Heart right ventricle (tissue), 16 donors: ENCODE measurements at regions not wholly inside any gene's neighbourhood (a gene's known extent, or its start where the extent isn't known, plus 50 kb on each side); places are given as distances from the start of the nearest gene placed in this dataset.

Experiments used
- ATAC-seq, 8 donors: fragments of 200-7000 bp; cut with Tn5 transposase; one replicate each; pipeline ENCODE4 v1.9.1; 2020; ENCODE audit warnings: mild to moderate bottlenecking in 8 of 8, moderate library complexity in 8 of 8, moderate number of reproducible peaks in 1 of 8
- DNase-seq, 2 donors: peaks; one replicate each; pipeline ENCODE4 v3.0.0-alpha.2; 2020
- H3K27ac ChIP-seq, 10 donors: fragments of 200-600 bp; sonication (generic) in 2 of 10; one replicate each; pipeline versions ENCODE4 v1.5.0 to v1.8.0; 2020 to 2022; ENCODE audit warnings: mild to moderate bottlenecking in 3 of 10
- H3K27me3 ChIP-seq, 7 donors: fragments of 200-600 bp; one replicate each; pipeline ENCODE4 v1.8.0; 2021 to 2022; ENCODE audit warnings: mild to moderate bottlenecking in 2 of 7
- H3K36me3 ChIP-seq, 9 donors: fragments of 200-600 bp; sonication (generic) in 1 of 9; one replicate each; pipeline versions ENCODE4 v1.5.0 to v1.8.0; 2020 to 2022; ENCODE audit warnings: mild to moderate bottlenecking in 2 of 9
- H3K4me1 ChIP-seq, 9 donors: fragments of 200-600 bp; sonication (generic) in 1 of 9; one replicate each; pipeline versions ENCODE4 v1.5.0 to v1.8.0; 2020 to 2022; ENCODE audit warnings: mild to moderate bottlenecking in 4 of 9
- H3K4me3 ChIP-seq, 10 donors: fragments of 200-600 bp; sonication (generic) in 2 of 10; one replicate each; pipeline versions ENCODE4 v1.5.0 to v1.8.0; 2020 to 2022; ENCODE audit warnings: mild to moderate bottlenecking in 7 of 10, moderate library complexity in 2 of 10
- H3K9me3 ChIP-seq, 11 donors: fragments of 200-600 bp in 10 of 11; sonication (generic) in 2 of 11; one replicate each; pipeline versions ENCODE4 v1.5.0 to v1.8.0; 2013 to 2022; ENCODE audit warnings: mild to moderate bottlenecking in 2 of 11, control low read depth in 1 of 11, moderate library complexity in 1 of 11
- WGBS, 2 donors: extraction: QIAGEN DNeasy Blood & Tissue Kit; methylation state at CpG; one replicate each; pipeline ENCODE4 v1.1.7; 2013; ENCODE audit warnings: inconsistent platforms in 1 of 2; 5-methylcytosine and 5-hydroxymethylcytosine counted together
- intact Hi-C, 10 donors: fragments of 100-400 bp; cut with DNase I; formaldehyde crosslinking; loops; one replicate each; pipeline versions ENCODE4 v1.11.1 to v1.14.2; 2022
- TF ChIP-seq, protein P1 (sequence below), 9 donors: fragments of 200-600 bp; sonication (generic) in 2 of 9; IDR thresholded peaks; one replicate each; pipeline versions ENCODE4 v1.5.0 to v1.8.0; 2021 to 2022; ENCODE audit warnings: antibody characterized with exemption in 9 of 9, mild to moderate bottlenecking in 5 of 9, moderate library complexity in 1 of 9
- donor health status: Arrhythmogenic right ventricular cardiomyopathy.
- donor health status: ischemic (EF 13 %, LVEDD 7.1; RV severe dilation, severe dysfunction).
- donor health status: healthy with polysubstance abuse.
- donor health status: DM: no; HTN: yes; CAD: no.
- donor health status: DM: no; HTN: no; CAD: no.
- donor health status: ischemic (EF 25% LVEDD 6.9; RV normal size, moderate dysfunction).
- donor health status: ischemic (EF 25% LVEDD 5.7; RV mildly dilated, moderate dysfunction).
- donor health status: healthy.
- donor health status: DM: yes; HTN: yes; CAD: no.
- donor health status: Ischemic cardiomyopathy.
- donor health status: ischemic (EF 35%, LVEDD 5.7; RV mildly dilated, moderate dysfunction).
- donor health status: nonischemic (EF 11% LVEDD 7.7; RV severe dilation, severe dysfunction).
- donor health status: DM: yes; HTN: yes; CAD: no.
- donor health status: PGD.
- donor health status: ischemic (EF 29% LVEDD 5.4; RV normal size, mild dysfunction).
- donor health status: nonischemic (EF 23%, LVEDD 6.1; RV moderate dilation, normal function).

DNA sequence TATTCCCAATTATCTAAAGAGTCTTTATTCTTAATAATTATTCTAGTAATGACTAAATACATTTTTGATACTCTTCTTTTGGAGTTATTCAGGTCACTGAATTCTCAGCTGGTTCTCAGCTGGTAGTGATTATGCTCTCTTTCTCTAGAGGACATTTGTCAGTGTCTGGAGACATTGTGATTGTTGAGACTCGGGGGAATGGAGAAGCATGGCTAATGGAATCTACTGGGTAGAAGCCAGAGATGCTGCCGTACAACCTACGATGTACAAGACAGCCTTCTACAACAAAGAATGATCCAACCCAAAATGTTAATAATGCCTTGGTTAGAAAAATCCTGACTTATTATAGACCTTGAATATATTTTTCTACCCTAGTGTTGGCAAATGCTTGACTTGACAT, 149.2 kb upstream of the ANKRD50 start:
- no peaks in the 10 kb centered on the region for H3K36me3 ChIP-seq
- intact Hi-C loops = no loop called here
- no peak overlapping the region for H3K27ac ChIP-seq
- H3K4me3 ChIP-seq = no peak overlapping the region
- H3K9me3 ChIP-seq = no peaks in the 10 kb centered on the region
- ATAC-seq = no peak
- no peak for DNase-seq
- WGBS, 2 donors = 74 to 90% methylated on average over 3 of the region's 3 CpGs
- H3K4me1 ChIP-seq = no peaks in the 10 kb centered on the region
- H3K27me3 ChIP-seq = no peaks in the 10 kb centered on the region
- TF ChIP-seq, protein P1, sequence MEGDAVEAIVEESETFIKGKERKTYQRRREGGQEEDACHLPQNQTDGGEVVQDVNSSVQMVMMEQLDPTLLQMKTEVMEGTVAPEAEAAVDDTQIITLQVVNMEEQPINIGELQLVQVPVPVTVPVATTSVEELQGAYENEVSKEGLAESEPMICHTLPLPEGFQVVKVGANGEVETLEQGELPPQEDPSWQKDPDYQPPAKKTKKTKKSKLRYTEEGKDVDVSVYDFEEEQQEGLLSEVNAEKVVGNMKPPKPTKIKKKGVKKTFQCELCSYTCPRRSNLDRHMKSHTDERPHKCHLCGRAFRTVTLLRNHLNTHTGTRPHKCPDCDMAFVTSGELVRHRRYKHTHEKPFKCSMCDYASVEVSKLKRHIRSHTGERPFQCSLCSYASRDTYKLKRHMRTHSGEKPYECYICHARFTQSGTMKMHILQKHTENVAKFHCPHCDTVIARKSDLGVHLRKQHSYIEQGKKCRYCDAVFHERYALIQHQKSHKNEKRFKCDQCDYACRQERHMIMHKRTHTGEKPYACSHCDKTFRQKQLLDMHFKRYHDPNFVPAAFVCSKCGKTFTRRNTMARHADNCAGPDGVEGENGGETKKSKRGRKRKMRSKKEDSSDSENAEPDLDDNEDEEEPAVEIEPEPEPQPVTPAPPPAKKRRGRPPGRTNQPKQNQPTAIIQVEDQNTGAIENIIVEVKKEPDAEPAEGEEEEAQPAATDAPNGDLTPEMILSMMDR (IDR thresholded peaks at IDR 0.05) = no peak

DNA sequence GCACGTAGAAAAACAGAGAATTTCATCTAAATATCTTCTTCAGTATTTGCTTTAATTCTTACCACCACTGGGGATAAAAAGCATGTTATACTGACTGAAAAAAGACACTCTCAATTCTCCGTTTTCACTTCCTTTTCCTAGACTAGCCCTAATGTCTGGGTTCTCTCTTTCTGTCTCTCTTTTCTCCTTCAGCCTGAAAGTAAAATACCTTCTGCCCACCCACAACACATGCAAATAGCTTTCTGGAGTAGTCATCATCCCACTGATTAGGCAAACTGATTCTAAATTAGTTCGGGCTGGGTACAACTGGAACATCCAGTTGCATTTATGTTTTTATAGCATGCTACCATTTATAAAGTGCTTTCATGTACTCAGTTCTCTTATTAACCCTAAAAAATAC, 142.4 kb upstream of the ANKRD50 start:
- no peaks in the 10 kb centered on the region for H3K9me3 ChIP-seq
- H3K36me3 ChIP-seq = no peaks in the 10 kb centered on the region
- intact Hi-C loops = no loop called here
- no peaks in the 10 kb centered on the region for H3K4me1 ChIP-seq
- H3K27me3 ChIP-seq = no peaks in the 10 kb centered on the region
- ATAC-seq (no peak), DNase-seq (no peak)
- H3K4me3 ChIP-seq = no peak overlapping the region
- H3K27ac ChIP-seq = no peak overlapping the region
- TF ChIP-seq, protein P1 (IDR thresholded peaks at IDR 0.05) = no peak
- 86% methylated on average over 3 of the region's 3 CpGs for WGBS, 2 donors

DNA sequence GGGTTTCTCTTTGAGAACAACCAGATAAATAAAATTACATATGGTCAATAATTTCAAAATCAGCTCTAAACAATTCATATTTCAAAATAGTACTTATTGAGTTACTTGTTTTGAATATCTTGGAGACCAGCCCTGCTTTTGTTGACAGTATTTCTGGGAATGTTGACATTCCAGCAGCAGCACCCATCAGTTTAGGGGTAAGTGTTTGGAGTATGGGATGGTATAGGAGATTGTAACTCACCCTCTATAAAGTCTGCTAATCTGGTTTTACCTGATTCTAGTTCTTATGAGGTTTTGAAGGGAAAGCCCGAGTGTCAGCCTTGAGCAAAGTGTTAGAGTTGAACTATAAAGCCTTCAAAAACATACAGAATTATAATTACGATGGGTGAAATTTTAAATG, 139.2 kb upstream of the ANKRD50 start:
- no peaks in the 10 kb centered on the region for H3K9me3 ChIP-seq
- H3K27ac ChIP-seq = no peak overlapping the region
- intact Hi-C loops = no loop called here
- no peaks in the 10 kb centered on the region for H3K36me3 ChIP-seq
- no peak overlapping the region for H3K4me3 ChIP-seq
- no peaks in the 10 kb centered on the region for H3K4me1 ChIP-seq
- WGBS, 2 donors = 94% methylated on average over 2 of the region's 2 CpGs
- DNase-seq (no peak), ATAC-seq (no peak)
- H3K27me3 ChIP-seq = no peaks in the 10 kb centered on the region
- TF ChIP-seq, protein P1 (IDR thresholded peaks at IDR 0.05) = no peak

DNA sequence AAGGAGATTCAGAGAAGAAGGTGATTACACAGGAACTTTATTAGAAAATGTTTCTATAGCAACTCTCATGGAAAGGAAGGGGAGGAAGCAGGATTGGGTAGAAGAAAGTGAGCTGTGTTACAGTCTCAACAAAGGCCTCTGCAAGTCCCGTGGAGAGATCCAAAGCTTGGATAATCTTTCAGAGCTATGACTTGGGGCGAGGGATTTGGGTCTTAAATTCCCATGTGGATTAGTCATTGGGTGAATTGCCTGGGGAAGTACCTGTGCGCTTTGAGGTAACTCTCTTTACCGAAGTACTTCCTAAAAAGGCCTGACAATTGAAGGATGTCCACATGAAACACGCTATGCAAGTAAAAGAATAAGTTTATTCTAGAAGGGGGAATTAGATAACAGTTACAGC, 133.8 kb upstream of the ANKRD50 start:
- 87% methylated on average over 5 of the region's 5 CpGs for WGBS, 2 donors
- DNase-seq (no peak), ATAC-seq (no peak)
- H3K4me1 ChIP-seq = no peaks in the 10 kb centered on the region
- no peaks in the 10 kb centered on the region for H3K36me3 ChIP-seq
- TF ChIP-seq, protein P1 (IDR thresholded peaks at IDR 0.05) = no peak
- intact Hi-C loops = no loop called here
- H3K9me3 ChIP-seq = peaks cover 0 to 14% (median 0%) of the 10 kb centered on the region in 11 donors
- H3K27me3 ChIP-seq = no peaks in the 10 kb centered on the region
- H3K27ac ChIP-seq = no peak overlapping the region
- H3K4me3 ChIP-seq = no peak overlapping the region
